ENCODE measurements at regions not wholly inside any gene's neighbourhood (a gene's known extent, or its start where the extent isn't known, plus 50 kb on each side); places are given as distances from the start of the nearest gene placed in this dataset.

DNA sequence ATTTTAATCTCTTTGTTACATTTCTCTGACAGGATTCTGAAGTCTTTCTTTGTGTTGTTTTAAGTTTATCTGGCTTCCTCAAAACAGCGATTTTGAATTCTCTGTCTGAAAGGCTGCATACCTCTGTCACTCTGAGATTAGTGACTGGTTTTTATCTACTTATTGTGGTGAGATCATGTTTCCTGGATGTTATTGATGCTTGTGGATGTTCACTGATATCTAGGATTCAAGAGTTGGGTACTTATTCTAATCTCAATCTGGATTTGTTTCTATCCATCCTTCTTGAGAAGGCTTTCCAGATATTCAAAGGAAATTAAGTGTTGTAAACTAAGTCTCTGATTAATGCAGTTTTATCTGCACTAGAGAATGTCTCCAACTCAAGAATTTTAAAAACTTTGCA, 1076.1 kb upstream of the ADGRB3 start:
- TF ChIP-seq CTCF (IDR thresholded peaks at IDR 0.05; ENCODE audit: borderline replicate concordance, insufficient read depth, low read depth, low read length): no peak
- H3K4me3 ChIP-seq (ENCODE audit: low read depth, low read length): no peak overlapping the region

DNA sequence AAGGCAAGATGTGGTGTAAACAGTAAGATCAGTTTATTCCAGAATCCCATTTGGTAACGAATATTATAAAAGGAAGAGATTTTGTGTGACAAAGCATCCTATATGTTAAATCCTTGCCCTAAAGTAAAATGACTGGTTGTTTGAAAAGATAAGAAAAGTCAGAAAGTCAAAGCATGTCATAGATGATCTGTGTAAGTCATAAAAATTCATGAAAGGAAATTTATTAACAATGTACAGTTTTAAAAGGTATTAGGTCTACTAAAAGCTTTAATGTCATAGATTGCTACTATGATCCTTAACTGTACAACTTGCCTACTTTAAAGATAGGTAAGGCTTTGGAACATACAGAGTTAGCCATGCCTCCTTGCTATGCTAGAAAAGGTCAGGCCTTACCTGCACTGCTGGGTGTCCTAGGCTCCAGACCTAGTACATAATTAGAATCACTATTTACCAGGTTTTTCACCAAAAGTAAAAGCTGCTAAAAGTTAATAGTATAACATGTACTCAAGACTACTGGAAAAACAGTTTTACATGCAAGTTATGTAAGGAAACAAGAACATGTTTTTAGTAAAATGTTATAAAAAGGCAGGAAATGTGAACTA, 1090.1 kb upstream of the ADGRB3 start:
- TF ChIP-seq CTCF (IDR thresholded peaks at IDR 0.05; ENCODE audit: borderline replicate concordance, insufficient read depth, low read depth, low read length): no peak
- H3K4me3 ChIP-seq (ENCODE audit: low read depth, low read length): no peak overlapping the region

- no peak for TF ChIP-seq CTCF (IDR thresholded peaks at IDR 0.05; ENCODE audit: borderline replicate concordance, insufficient read depth, low read depth, low read length)
- no peak overlapping the region for H3K4me3 ChIP-seq (ENCODE audit: low read depth, low read length)
These were observed 1093.5 kb upstream of the ADGRB3 start for GRCh38 chr6:67541586-67541985.

GRCh38 chr6:67538032-67538431, 1097.0 kb upstream of the ADGRB3 start:
- TF ChIP-seq CTCF (IDR thresholded peaks at IDR 0.05; ENCODE audit: borderline replicate concordance, insufficient read depth, low read depth, low read length): no peak

GRCh38 chr6:67535946-67536345, 1099.1 kb upstream of the ADGRB3 start:
- H3K4me3 ChIP-seq (ENCODE audit: low read depth, low read length): no peak overlapping the region
- no peak for TF ChIP-seq CTCF (IDR thresholded peaks at IDR 0.05; ENCODE audit: borderline replicate concordance, insufficient read depth, low read depth, low read length)

More at GRCh38 chr6:67538032-67538431, 1097.0 kb upstream of the ADGRB3 start:
- H3K4me3 ChIP-seq (ENCODE audit: low read depth, low read length): no peak overlapping the region

DNA sequence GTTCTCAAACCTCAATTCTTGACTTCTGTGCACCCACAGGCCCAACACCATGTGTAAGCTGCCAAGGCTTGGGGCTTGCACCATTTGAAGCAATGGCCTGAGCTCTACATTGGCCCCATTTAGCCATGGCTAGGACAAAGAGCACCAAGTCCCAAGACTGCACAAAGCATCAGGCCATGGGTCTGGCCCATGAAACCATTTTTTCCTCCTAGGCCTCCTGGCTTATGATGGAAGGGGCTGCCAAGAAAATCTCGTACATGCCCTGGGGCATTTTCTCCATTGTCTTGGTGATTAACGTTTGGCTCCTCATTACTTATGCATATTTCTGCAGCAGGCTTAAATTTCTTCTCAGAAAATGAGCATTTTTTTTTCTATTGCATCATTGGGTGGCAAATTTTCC, 1128.7 kb upstream of the ADGRB3 start:
- no peak for TF ChIP-seq CTCF (IDR thresholded peaks at IDR 0.05; ENCODE audit: borderline replicate concordance, insufficient read depth, low read depth, low read length)
- H3K4me3 ChIP-seq (ENCODE audit: low read depth, low read length): no peak overlapping the region

- no peak for TF ChIP-seq CTCF (IDR thresholded peaks at IDR 0.05; ENCODE audit: borderline replicate concordance, insufficient read depth, low read depth, low read length)
- H3K4me3 ChIP-seq (ENCODE audit: low read depth, low read length): no peak overlapping the region
These were observed 1133.3 kb upstream of the ADGRB3 start for GRCh38 chr6:67501755-67502154.

All from GM12875 (cell line).